ENCODE measurements at regions not wholly inside any gene's neighbourhood (a gene's known extent, or its start where the extent isn't known, plus 50 kb on each side); places are given as distances from the start of the nearest gene placed in this dataset.

GRCh38 chr5:136620016-136620419, 254.7 kb upstream of the TRPC7 start:
- H3F3A ChIP-seq (replicated peaks; ENCODE audit: insufficient read depth): peaks cover 12% of the 10 kb centered on the region
- no peaks in the 10 kb centered on the region for H3K27me3 ChIP-seq (ENCODE audit: insufficient read depth)
- DNase-seq: no peak
- 9% methylated on average over 1 of the region's 1 CpG for WGBS (ENCODE audit: low lambda C conversion rate)
- no peaks in the 10 kb centered on the region for H3K9me2 ChIP-seq
- no peak overlapping the region for H3K4me2 ChIP-seq
- ChIA-PET CTCF (interaction anchor here (1.0 kb wide), 1 partner anchor 150 kb away, joined by 3 read pairs; no protein-coding TSS in a partner anchor), POLR2A (no interaction called here)
- H3K9ac ChIP-seq: no peak overlapping the region
- no peaks in the 10 kb centered on the region for H3K9me3 ChIP-seq
- H2AFZ ChIP-seq (ENCODE audit: low read depth): no peak overlapping the region
- no peak overlapping the region for H3K4me3 ChIP-seq (ENCODE audit: low read depth in 2 of 2, low read length in 1 of 2)
- no peaks in the 10 kb centered on the region for H3K36me3 ChIP-seq (replicated peaks in 1 of 2; ENCODE audit: control insufficient read depth in 1 of 2, insufficient read depth in 2 of 2, low read length in 1 of 2)
- H3K79me2 ChIP-seq (ENCODE audit: insufficient read depth): no peaks in the 10 kb centered on the region
- peak overlapping the region in 1 of 2 experiments; percentile 35; a peak in 2 of 4 replicates for H3K27ac ChIP-seq (ENCODE audit: low read depth in 2 of 2, low read length in 1 of 2)
- no peaks in the 10 kb centered on the region; a peak in 1 of 4 replicates for H3K4me1 ChIP-seq (ENCODE audit: control insufficient read depth in 1 of 2, insufficient read depth in 2 of 2, low read depth in 1 of 2, low read length in 1 of 2)
- H4K20me1 ChIP-seq (ENCODE audit: insufficient read depth): no peaks in the 10 kb centered on the region
- TF ChIP-seq TAF1 (IDR thresholded peaks at IDR 0.05; ENCODE audit: borderline replicate concordance, low read depth, low read length) (no peak), JUND (IDR thresholded peaks at IDR 0.05) (peak; percentile 79), SIN3A (IDR thresholded peaks at IDR 0.05; ENCODE audit: borderline replicate concordance, low read depth, low read length) (no peak), RXRA (IDR thresholded peaks at IDR 0.05; ENCODE audit: borderline replicate concordance, low read depth) (peak; percentile 65; the same call in 1 of the 2 replicates), FOXM1 (IDR thresholded peaks at IDR 0.05; ENCODE audit: low read depth) (no peak), EP300 (IDR thresholded peaks at IDR 0.05; ENCODE audit: borderline replicate concordance in 1 of 2, low read depth in 1 of 2, low read length in 1 of 2) (peak in 1 of 2 experiments; percentile 75; a peak in 1 of 4 replicates), FOSL2 (IDR thresholded peaks at IDR 0.05; ENCODE audit: borderline replicate concordance, low read depth) (peak; percentile 75; the same call in 1 of the 2 replicates), TCF12 (IDR thresholded peaks at IDR 0.05) (peak; percentile 90), MAX (IDR thresholded peaks at IDR 0.05; ENCODE audit: low read depth) (0 out of 2 replicates have a peak, but pooled peaks have one; percentile 30), SMC3 (IDR thresholded peaks at IDR 0.05; ENCODE audit: low read depth, low read length) (no peak), YY1 (IDR thresholded peaks at IDR 0.05; ENCODE audit: low read depth) (no peak), TEAD4 (IDR thresholded peaks at IDR 0.05; ENCODE audit: borderline replicate concordance, insufficient read depth) (no peak), ELF1 (IDR thresholded peaks at IDR 0.05) (0 out of 2 replicates have a peak, but pooled peaks have one; percentile 20), REST (IDR thresholded peaks at IDR 0.05; ENCODE audit: low read depth, low read length) (no peak), ZBTB33 (IDR thresholded peaks at IDR 0.05; ENCODE audit: borderline replicate concordance, low read depth) (0 out of 2 replicates have a peak, but pooled peaks have one; percentile 31), NRF1 (IDR thresholded peaks at IDR 0.05; ENCODE audit: low read depth, low read length) (no peak), USF1 (IDR thresholded peaks at IDR 0.05; ENCODE audit: borderline replicate concordance, low read depth) (peak; percentile 41; the same call in 1 of the 2 replicates), IRF3 (IDR thresholded peaks at IDR 0.05; ENCODE audit: low read depth, low read length) (no peak), EZH2phosphoT487 (IDR thresholded peaks at IDR 0.05; ENCODE audit: borderline replicate concordance, low read depth) (no peak), RFX5 (IDR thresholded peaks at IDR 0.05; ENCODE audit: low read length) (no peak), MEF2A (IDR thresholded peaks at IDR 0.05; ENCODE audit: borderline replicate concordance, low read depth) (no peak), CTCF (IDR thresholded peaks at IDR 0.05) (no peak), NFIC (IDR thresholded peaks at IDR 0.05; ENCODE audit: borderline replicate concordance) (peak; percentile 47; the same call in 1 of the 2 replicates), CHD2 (IDR thresholded peaks at IDR 0.05; ENCODE audit: low read length, partially characterized antibody) (no peak), GABPA (IDR thresholded peaks at IDR 0.05; ENCODE audit: low read depth) (no peak), RCOR1 (IDR thresholded peaks at IDR 0.05; ENCODE audit: low read length) (no peak)

Measured in SK-N-SH (cell line).